NOMO-1 treated with dmso at 0.1 percent for 144 hours (cell line): ENCODE measurements at regions not wholly inside any gene's neighbourhood (a gene's known extent, or its start where the extent isn't known, plus 50 kb on each side); places are given as distances from the start of the nearest gene placed in this dataset.

ENCODE experiments used
- DNase-seq: peaks from one replicate; lab custom pipeline; 2025; ENCODE audit not compliant: unreplicated experiment; lab: John Stamatoyannopoulos, UW

GRCh38 chr17:73694491-73694890 lies 50.2 kb upstream of the SDK2 start:
- DNase-seq = no peak

GRCh38 chr17:73695035-73695738 lies 50.9 kb upstream of the SDK2 start:
- no peak for DNase-seq

- no peak for DNase-seq
Measured at GRCh38 chr17:73696251-73696650, 52.0 kb upstream of the SDK2 start.

- no peak for DNase-seq
Measured at GRCh38 chr17:73697872-73698271, 53.6 kb upstream of the SDK2 start.

- no peak for DNase-seq
Measured at GRCh38 chr17:73698966-73699365, 54.7 kb upstream of the SDK2 start.

GRCh38 chr17:73701701-73702100 lies 57.5 kb upstream of the SDK2 start:
- no peak for DNase-seq

- DNase-seq = no peak
Measured at GRCh38 chr17:73703192-73703591, 58.9 kb upstream of the SDK2 start.

GRCh38 chr17:73703917-73704316 lies 59.7 kb upstream of the SDK2 start:
- no peak for DNase-seq

GRCh38 chr17:73705594-73705993 lies 61.3 kb upstream of the SDK2 start:
- no peak for DNase-seq

- no peak for DNase-seq
Measured at GRCh38 chr17:73706428-73706827, 62.2 kb upstream of the SDK2 start.

GRCh38 chr17:73706858-73707257 lies 62.6 kb upstream of the SDK2 start:
- no peak for DNase-seq

GRCh38 chr17:73707358-73707757 lies 63.1 kb upstream of the SDK2 start:
- DNase-seq = no peak

- no peak for DNase-seq
Measured at GRCh38 chr17:73710095-73710592, 65.9 kb upstream of the SDK2 start.

GRCh38 chr17:73711184-73711583 lies 66.9 kb upstream of the SDK2 start:
- DNase-seq = peak; percentile 68

- DNase-seq = no peak
Measured at GRCh38 chr17:73711916-73712315, 67.7 kb upstream of the SDK2 start.

GRCh38 chr17:73713136-73713535 lies 68.9 kb upstream of the SDK2 start:
- DNase-seq = no peak

- DNase-seq = no peak
Measured at GRCh38 chr17:73715769-73716168, 71.5 kb upstream of the SDK2 start.

GRCh38 chr17:73717690-73718089 lies 73.4 kb upstream of the SDK2 start:
- no peak for DNase-seq

GRCh38 chr17:73718362-73718761 lies 74.1 kb upstream of the SDK2 start:
- DNase-seq = no peak

GRCh38 chr17:73718912-73719311 lies 74.7 kb upstream of the SDK2 start:
- no peak for DNase-seq

GRCh38 chr17:73719588-73720071 lies 75.4 kb upstream of the SDK2 start:
- no peak for DNase-seq

GRCh38 chr17:73720187-73720834 lies 76.1 kb upstream of the SDK2 start:
- no peak for DNase-seq

GRCh38 chr17:73722165-73722564 lies 77.9 kb upstream of the SDK2 start:
- no peak for DNase-seq
